HepG2 (cell line): ENCODE measurements at regions not wholly inside any gene's neighbourhood (a gene's known extent, or its start where the extent isn't known, plus 50 kb on each side); places are given as distances from the start of the nearest gene placed in this dataset.

ENCODE experiments used
- CREM ChIP-seq, 2 experiments: sonication (generic) in 1 of 2; formaldehyde crosslinking in 1 of 2; IDR thresholded peaks; 2 replicates each; pipeline versions ENCODE4 v1.4.0 to v1.6.1; 2016 to 2020; ENCODE audit warnings: antibody characterized with exemption in 1 of 2, mild to moderate bottlenecking in 1 of 2, missing genetic modification reagents in 1 of 2
- FOXM1 ChIP-seq: sonication (generic); formaldehyde crosslinking; IDR thresholded peaks from 2 replicates; pipeline ENCODE4 v1.5.0; 2020; ENCODE audit warnings: missing genetic modification reagents
- JUND ChIP-seq: sonication (generic); formaldehyde crosslinking; IDR thresholded peaks from 2 replicates; pipeline ENCODE4 v1.8.0; 2022; ENCODE audit warnings: mild to moderate bottlenecking, missing genetic modification reagents
- KAT7 ChIP-seq: IDR thresholded peaks from 2 replicates; pipeline ENCODE4 v1.6.1; 2018; ENCODE audit warnings: borderline replicate concordance, missing compliant biosample characterization
- KLF9 ChIP-seq: IDR thresholded peaks from 2 replicates; pipeline ENCODE4 v1.6.1; 2016; ENCODE audit warnings: low read depth
- NR3C1 ChIP-seq: sonication (generic); formaldehyde crosslinking; IDR thresholded peaks from 2 replicates; pipeline ENCODE4 v1.4.0; 2020; ENCODE audit warnings: missing genetic modification reagents
- POLR2A ChIP-seq, 2 experiments: IDR thresholded peaks; 2 replicates each; pipeline ENCODE4 v1.6.1; 2011; ENCODE audit warnings: low read depth in 2 of 2, low read length in 2 of 2, mild to moderate bottlenecking in 1 of 2, moderate library complexity in 1 of 2; ENCODE audit not compliant: insufficient read depth in 1 of 2
- POLR2AphosphoS2 ChIP-seq: IDR thresholded peaks from 2 replicates; pipeline ENCODE4 v1.6.1; 2011; ENCODE audit warnings: low read depth, low read length, improper control_type of control experiment
- POLR2AphosphoS5 ChIP-seq: IDR thresholded peaks from 2 replicates; pipeline ENCODE4 v1.6.1; 2012; ENCODE audit warnings: low read depth, low read length
- SUZ12 ChIP-seq: fragments of 150-350 bp; IDR thresholded peaks from 2 replicates; pipeline ENCODE4 v1.6.1; 2014; ENCODE audit warnings: low read depth, low read length
- TF ChIP-seq, protein P1 (sequence below): IDR thresholded peaks from 2 replicates; pipeline ENCODE4 v1.6.1; 2016
- TF ChIP-seq, protein P2 (sequence below), 2 experiments: IDR thresholded peaks; 2 replicates each; pipeline ENCODE4 v1.6.1; 2011 to 2012; ENCODE audit warnings: low read length in 2 of 2, borderline replicate concordance in 1 of 2, low read depth in 1 of 2, mild to moderate bottlenecking in 1 of 2, moderate library complexity in 1 of 2
- TF ChIP-seq, protein P3 (sequence below): sonication (generic); formaldehyde crosslinking; IDR thresholded peaks from 2 replicates; pipeline ENCODE4 v1.4.0; 2020; ENCODE audit warnings: missing genetic modification reagents, borderline replicate concordance
- TF ChIP-seq, protein P4 (sequence below): sonication (generic); formaldehyde crosslinking; IDR thresholded peaks from 2 replicates; pipeline ENCODE4 v1.5.0; 2020; ENCODE audit warnings: mild to moderate bottlenecking, missing genetic modification reagents, moderate library complexity

DNA sequence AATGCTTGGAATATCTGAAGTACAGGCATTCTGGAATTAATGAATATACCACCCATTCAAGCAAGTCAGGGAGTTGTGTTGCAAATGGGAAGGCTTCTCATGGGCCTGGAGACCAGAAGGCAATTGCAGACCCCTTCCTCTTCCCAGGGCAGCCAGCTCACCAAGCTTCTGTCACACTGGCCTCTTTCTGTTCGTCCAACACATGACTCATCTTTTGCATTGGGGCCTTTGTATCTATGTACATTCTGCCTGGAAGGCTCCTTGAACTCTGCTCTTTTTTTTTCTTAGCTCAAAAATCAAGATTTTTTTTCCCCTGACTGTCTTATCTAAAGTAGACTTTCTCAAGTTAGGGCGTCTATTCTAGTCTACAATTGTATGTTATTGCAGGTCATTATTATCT is 132.9 kb upstream of the MYLIP start:
- TF ChIP-seq, protein P1, sequence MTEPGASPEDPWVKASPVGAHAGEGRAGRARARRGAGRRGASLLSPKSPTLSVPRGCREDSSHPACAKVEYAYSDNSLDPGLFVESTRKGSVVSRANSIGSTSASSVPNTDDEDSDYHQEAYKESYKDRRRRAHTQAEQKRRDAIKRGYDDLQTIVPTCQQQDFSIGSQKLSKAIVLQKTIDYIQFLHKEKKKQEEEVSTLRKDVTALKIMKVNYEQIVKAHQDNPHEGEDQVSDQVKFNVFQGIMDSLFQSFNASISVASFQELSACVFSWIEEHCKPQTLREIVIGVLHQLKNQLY (CRISPR knock-in tag): no peak
- TF ChIP-seq, protein P2, sequence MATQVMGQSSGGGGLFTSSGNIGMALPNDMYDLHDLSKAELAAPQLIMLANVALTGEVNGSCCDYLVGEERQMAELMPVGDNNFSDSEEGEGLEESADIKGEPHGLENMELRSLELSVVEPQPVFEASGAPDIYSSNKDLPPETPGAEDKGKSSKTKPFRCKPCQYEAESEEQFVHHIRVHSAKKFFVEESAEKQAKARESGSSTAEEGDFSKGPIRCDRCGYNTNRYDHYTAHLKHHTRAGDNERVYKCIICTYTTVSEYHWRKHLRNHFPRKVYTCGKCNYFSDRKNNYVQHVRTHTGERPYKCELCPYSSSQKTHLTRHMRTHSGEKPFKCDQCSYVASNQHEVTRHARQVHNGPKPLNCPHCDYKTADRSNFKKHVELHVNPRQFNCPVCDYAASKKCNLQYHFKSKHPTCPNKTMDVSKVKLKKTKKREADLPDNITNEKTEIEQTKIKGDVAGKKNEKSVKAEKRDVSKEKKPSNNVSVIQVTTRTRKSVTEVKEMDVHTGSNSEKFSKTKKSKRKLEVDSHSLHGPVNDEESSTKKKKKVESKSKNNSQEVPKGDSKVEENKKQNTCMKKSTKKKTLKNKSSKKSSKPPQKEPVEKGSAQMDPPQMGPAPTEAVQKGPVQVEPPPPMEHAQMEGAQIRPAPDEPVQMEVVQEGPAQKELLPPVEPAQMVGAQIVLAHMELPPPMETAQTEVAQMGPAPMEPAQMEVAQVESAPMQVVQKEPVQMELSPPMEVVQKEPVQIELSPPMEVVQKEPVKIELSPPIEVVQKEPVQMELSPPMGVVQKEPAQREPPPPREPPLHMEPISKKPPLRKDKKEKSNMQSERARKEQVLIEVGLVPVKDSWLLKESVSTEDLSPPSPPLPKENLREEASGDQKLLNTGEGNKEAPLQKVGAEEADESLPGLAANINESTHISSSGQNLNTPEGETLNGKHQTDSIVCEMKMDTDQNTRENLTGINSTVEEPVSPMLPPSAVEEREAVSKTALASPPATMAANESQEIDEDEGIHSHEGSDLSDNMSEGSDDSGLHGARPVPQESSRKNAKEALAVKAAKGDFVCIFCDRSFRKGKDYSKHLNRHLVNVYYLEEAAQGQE (IDR thresholded peaks at IDR 0.05; ENCODE audit: borderline replicate concordance in 1 of 2, low read depth in 1 of 2, low read length in 2 of 2): no peak
- TF ChIP-seq POLR2A (IDR thresholded peaks at IDR 0.05; ENCODE audit: insufficient read depth in 1 of 2, low read depth in 2 of 2, low read length in 2 of 2) (no peak), KAT7 (CRISPR knock-in tag) (no peak), POLR2AphosphoS2 (no peak), FOXM1 (CRISPR knock-in tag) (no peak), CREM (IDR thresholded peaks at IDR 0.05) (no peak), CREM (CRISPR knock-in tag; IDR thresholded peaks at IDR 0.05) (no peak), KLF9 (CRISPR knock-in tag) (no peak), NR3C1 (CRISPR knock-in tag) (no peak), SUZ12 (no peak), POLR2AphosphoS5 (no peak), JUND (CRISPR knock-in tag) (no peak)
- TF ChIP-seq, protein P3, sequence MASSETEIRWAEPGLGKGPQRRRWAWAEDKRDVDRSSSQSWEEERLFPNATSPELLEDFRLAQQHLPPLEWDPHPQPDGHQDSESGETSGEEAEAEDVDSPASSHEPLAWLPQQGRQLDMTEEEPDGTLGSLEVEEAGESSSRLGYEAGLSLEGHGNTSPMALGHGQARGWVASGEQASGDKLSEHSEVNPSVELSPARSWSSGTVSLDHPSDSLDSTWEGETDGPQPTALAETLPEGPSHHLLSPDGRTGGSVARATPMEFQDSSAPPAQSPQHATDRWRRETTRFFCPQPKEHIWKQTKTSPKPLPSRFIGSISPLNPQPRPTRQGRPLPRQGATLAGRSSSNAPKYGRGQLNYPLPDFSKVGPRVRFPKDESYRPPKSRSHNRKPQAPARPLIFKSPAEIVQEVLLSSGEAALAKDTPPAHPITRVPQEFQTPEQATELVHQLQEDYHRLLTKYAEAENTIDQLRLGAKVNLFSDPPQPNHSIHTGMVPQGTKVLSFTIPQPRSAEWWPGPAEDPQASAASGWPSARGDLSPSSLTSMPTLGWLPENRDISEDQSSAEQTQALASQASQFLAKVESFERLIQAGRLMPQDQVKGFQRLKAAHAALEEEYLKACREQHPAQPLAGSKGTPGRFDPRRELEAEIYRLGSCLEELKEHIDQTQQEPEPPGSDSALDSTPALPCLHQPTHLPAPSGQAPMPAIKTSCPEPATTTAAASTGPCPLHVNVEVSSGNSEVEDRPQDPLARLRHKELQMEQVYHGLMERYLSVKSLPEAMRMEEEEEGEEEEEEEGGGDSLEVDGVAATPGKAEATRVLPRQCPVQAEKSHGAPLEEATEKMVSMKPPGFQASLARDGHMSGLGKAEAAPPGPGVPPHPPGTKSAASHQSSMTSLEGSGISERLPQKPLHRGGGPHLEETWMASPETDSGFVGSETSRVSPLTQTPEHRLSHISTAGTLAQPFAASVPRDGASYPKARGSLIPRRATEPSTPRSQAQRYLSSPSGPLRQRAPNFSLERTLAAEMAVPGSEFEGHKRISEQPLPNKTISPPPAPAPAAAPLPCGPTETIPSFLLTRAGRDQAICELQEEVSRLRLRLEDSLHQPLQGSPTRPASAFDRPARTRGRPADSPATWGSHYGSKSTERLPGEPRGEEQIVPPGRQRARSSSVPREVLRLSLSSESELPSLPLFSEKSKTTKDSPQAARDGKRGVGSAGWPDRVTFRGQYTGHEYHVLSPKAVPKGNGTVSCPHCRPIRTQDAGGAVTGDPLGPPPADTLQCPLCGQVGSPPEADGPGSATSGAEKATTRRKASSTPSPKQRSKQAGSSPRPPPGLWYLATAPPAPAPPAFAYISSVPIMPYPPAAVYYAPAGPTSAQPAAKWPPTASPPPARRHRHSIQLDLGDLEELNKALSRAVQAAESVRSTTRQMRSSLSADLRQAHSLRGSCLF: no peak
- TF ChIP-seq, protein P4, sequence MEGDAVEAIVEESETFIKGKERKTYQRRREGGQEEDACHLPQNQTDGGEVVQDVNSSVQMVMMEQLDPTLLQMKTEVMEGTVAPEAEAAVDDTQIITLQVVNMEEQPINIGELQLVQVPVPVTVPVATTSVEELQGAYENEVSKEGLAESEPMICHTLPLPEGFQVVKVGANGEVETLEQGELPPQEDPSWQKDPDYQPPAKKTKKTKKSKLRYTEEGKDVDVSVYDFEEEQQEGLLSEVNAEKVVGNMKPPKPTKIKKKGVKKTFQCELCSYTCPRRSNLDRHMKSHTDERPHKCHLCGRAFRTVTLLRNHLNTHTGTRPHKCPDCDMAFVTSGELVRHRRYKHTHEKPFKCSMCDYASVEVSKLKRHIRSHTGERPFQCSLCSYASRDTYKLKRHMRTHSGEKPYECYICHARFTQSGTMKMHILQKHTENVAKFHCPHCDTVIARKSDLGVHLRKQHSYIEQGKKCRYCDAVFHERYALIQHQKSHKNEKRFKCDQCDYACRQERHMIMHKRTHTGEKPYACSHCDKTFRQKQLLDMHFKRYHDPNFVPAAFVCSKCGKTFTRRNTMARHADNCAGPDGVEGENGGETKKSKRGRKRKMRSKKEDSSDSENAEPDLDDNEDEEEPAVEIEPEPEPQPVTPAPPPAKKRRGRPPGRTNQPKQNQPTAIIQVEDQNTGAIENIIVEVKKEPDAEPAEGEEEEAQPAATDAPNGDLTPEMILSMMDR (CRISPR knock-in tag): no peak
